ENCODE measurements at regions not wholly inside any gene's neighbourhood (a gene's known extent, or its start where the extent isn't known, plus 50 kb on each side); places are given as distances from the start of the nearest gene placed in this dataset.

DNA sequence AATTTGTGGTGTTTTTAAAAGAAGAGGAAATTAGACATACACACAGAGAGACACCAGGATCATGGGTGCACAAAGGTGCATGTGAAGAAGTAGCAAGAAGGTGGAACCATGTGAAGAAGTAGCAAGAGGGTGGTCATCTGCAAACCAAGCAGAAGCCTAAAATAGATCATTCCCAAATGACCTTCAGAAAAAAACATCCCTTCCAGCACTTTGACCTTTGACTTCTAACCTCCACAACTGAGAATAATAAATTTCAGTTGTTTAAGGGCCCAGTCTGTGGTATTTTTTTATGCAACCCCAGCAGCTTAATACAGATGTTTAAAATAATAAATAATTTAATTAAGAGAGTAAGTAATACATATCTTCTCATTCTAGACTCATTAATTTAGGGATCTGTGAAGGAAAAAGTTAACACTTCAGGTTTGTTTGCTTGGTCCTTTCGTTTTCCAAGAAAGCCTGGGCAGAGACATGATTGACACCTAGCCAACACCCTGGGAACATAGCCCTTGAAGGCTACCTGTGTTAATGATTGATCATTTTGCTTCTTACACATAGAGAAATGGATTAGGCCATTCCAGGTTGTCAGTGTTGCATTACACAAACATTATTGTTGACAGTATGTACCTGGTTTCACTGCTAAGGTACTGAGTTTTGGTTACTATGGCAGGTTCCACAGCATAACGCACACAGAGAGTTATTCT lies 1331.2 kb upstream of the GBE1 start:
- Mint-ChIP-seq H3K36me3 (ENCODE audit: low read depth) (no peaks in the 10 kb centered on the region), H3K4me1 (ENCODE audit: low read depth) (no peaks in the 10 kb centered on the region), H3K27ac (ENCODE audit: unreplicated experiment) (no peak overlapping the region), H3K27me3 (ENCODE audit: low read depth) (no peaks in the 10 kb centered on the region), H3K9me3 (ENCODE audit: low read depth) (no peaks in the 10 kb centered on the region), H3K4me3 (ENCODE audit: unreplicated experiment) (no peak overlapping the region)
- TF ChIP-seq, protein P1, sequence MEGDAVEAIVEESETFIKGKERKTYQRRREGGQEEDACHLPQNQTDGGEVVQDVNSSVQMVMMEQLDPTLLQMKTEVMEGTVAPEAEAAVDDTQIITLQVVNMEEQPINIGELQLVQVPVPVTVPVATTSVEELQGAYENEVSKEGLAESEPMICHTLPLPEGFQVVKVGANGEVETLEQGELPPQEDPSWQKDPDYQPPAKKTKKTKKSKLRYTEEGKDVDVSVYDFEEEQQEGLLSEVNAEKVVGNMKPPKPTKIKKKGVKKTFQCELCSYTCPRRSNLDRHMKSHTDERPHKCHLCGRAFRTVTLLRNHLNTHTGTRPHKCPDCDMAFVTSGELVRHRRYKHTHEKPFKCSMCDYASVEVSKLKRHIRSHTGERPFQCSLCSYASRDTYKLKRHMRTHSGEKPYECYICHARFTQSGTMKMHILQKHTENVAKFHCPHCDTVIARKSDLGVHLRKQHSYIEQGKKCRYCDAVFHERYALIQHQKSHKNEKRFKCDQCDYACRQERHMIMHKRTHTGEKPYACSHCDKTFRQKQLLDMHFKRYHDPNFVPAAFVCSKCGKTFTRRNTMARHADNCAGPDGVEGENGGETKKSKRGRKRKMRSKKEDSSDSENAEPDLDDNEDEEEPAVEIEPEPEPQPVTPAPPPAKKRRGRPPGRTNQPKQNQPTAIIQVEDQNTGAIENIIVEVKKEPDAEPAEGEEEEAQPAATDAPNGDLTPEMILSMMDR (IDR thresholded peaks at IDR 0.05) = no peak
- DNase-seq (ENCODE audit: low spot score) = no peak

DNA sequence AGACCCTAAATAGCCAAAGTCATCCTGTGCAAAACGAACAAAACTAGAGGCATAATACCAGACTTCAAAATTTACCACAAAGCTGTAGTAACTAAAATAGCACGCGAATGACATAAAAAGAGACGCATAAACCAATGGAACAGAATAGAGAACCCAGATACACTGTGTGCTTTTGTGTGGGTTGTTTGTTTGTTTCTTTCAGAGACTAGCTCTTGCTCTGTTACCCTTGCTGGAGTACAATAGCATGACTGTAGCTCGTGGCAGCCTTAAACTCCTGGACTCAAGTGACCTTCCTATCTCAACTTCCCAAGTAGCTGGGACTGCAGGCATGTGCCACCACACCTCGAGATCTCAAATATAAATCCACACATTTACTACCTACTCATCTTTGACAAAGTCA lies 1314.6 kb upstream of the GBE1 start:
- H3K9me3 Mint-ChIP-seq (ENCODE audit: low read depth) = peaks cover 6% of the 10 kb centered on the region
- H3K4me3 Mint-ChIP-seq (ENCODE audit: unreplicated experiment) = no peak overlapping the region
- H3K4me1 Mint-ChIP-seq (ENCODE audit: low read depth) = no peaks in the 10 kb centered on the region
- no peak for DNase-seq (ENCODE audit: low spot score)
- H3K36me3 Mint-ChIP-seq (ENCODE audit: low read depth) = no peaks in the 10 kb centered on the region
- TF ChIP-seq, protein P1 (IDR thresholded peaks at IDR 0.05) = no peak
- no peak overlapping the region for H3K27ac Mint-ChIP-seq (ENCODE audit: unreplicated experiment)
- H3K27me3 Mint-ChIP-seq (ENCODE audit: low read depth) = no peaks in the 10 kb centered on the region

DNA sequence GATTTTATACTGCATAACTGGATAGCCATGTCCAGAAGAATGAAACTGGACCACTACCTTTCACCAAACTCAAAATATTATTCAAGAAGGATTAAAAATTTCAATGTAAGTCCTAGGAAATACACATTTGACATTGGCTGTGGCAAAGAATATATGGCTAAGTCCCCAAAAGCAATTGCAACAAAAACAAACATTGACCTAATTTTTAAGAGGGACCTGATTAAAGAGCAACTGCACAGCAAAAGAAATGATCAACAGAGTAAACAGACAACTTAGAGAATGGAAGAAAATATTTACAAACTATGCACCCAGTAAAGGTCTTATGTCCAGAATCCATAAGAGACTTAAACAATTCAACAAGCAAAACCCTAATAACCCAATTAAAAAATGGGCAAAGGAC lies 1313.0 kb upstream of the GBE1 start:
- H3K27me3 Mint-ChIP-seq (ENCODE audit: low read depth) = no peaks in the 10 kb centered on the region
- no peak for DNase-seq (ENCODE audit: low spot score)
- no peaks in the 10 kb centered on the region for H3K4me1 Mint-ChIP-seq (ENCODE audit: low read depth)
- H3K36me3 Mint-ChIP-seq (ENCODE audit: low read depth) = no peaks in the 10 kb centered on the region
- H3K9me3 Mint-ChIP-seq (ENCODE audit: low read depth) = peaks cover 6% of the 10 kb centered on the region
- TF ChIP-seq, protein P1 (IDR thresholded peaks at IDR 0.05) = no peak
- H3K27ac Mint-ChIP-seq (ENCODE audit: unreplicated experiment) = no peak overlapping the region
- H3K4me3 Mint-ChIP-seq (ENCODE audit: unreplicated experiment) = no peak overlapping the region

DNA sequence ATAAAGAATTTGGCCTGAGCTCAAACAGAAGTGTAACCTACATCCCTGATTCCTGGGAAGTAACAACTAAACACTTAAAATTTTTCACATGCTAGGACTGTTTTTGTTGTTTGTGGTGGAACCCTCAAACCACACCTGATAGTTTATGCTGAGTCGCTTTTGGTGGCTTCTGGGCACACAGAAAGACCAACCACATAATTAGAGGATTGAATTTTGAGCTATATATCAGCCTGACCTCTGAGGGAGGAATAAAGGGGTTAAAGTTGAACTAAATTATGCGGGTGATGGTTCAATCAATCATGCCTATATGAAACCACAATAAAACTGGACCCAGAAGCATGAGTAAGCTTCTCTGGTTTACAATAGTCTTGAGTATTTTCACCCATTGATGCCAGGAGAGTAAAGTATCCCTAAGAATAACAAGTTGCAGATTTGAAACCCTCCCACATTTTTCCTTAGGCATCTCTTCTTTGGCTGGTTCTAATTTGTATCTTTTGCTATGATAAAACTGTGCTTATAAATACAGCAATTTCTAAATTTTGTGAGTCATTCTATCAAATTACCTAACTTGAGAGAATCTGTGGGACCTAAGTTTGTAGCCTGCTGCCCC lies 1304.5 kb upstream of the GBE1 start:
- H3K27me3 Mint-ChIP-seq (ENCODE audit: low read depth) = no peaks in the 10 kb centered on the region
- H3K36me3 Mint-ChIP-seq (ENCODE audit: low read depth) = peaks cover 11% of the 10 kb centered on the region
- peak overlapping the region; percentile 34 for H3K27ac Mint-ChIP-seq (ENCODE audit: unreplicated experiment)
- H3K9me3 Mint-ChIP-seq (ENCODE audit: low read depth) = peaks cover 14% of the 10 kb centered on the region
- TF ChIP-seq, protein P1 (IDR thresholded peaks at IDR 0.05) = no peak
- H3K4me3 Mint-ChIP-seq (ENCODE audit: unreplicated experiment) = no peak overlapping the region
- H3K4me1 Mint-ChIP-seq (ENCODE audit: low read depth) = peaks cover 34% of the 10 kb centered on the region
- DNase-seq (ENCODE audit: low spot score) = no peak

DNA sequence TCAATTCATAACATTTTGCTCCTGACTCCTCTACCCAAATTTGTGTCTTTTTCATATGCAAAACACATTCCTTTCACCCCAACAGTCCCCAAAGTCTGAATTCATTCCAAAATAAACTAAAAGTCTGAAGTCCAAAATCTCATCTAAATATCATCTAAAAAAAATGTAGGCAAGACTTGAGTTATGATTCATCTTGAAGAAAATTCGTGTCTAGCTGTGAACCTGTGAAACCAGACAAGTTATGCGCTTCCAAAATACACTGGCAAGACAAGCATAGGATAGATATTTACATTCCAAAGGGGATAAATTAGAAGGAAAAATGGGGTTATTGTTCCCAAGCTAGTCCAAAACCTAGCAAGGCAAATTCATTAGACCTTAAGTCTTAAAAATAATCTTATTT lies 1302.0 kb upstream of the GBE1 start:
- DNase-seq (ENCODE audit: low spot score) = no peak
- peak overlapping the region; percentile 66 for H3K27ac Mint-ChIP-seq (ENCODE audit: unreplicated experiment)
- H3K4me3 Mint-ChIP-seq (ENCODE audit: unreplicated experiment) = no peak overlapping the region
- TF ChIP-seq, protein P1 (IDR thresholded peaks at IDR 0.05) = no peak
- peaks cover 58% of the 10 kb centered on the region for H3K4me1 Mint-ChIP-seq (ENCODE audit: low read depth)
- no peaks in the 10 kb centered on the region for H3K27me3 Mint-ChIP-seq (ENCODE audit: low read depth)
- peaks cover 15% of the 10 kb centered on the region for H3K36me3 Mint-ChIP-seq (ENCODE audit: low read depth)
- peaks cover 22% of the 10 kb centered on the region for H3K9me3 Mint-ChIP-seq (ENCODE audit: low read depth)
